ENCODE measurements at regions not wholly inside any gene's neighbourhood (a gene's known extent, or its start where the extent isn't known, plus 50 kb on each side); places are given as distances from the start of the nearest gene placed in this dataset.

DNA sequence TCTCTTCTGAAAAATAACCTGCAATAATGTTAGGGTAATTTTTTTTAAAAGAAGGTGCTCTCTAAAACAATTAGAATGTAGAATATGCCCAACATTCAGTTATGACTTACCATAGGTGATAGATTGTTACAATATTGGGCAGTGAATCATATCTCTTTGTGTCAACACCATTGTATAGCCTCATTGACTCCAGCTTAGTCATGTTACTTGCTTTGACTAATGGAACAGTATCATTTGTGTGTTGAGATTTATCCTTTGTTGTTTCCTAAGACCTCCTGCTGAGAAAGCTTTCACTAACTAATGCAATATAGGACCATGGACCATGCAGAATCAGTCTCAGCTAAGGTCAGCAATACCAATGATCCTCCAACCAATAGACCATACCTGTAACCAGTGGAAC is 1106.4 kb downstream of the SI start:
- TF ChIP-seq, protein P1, sequence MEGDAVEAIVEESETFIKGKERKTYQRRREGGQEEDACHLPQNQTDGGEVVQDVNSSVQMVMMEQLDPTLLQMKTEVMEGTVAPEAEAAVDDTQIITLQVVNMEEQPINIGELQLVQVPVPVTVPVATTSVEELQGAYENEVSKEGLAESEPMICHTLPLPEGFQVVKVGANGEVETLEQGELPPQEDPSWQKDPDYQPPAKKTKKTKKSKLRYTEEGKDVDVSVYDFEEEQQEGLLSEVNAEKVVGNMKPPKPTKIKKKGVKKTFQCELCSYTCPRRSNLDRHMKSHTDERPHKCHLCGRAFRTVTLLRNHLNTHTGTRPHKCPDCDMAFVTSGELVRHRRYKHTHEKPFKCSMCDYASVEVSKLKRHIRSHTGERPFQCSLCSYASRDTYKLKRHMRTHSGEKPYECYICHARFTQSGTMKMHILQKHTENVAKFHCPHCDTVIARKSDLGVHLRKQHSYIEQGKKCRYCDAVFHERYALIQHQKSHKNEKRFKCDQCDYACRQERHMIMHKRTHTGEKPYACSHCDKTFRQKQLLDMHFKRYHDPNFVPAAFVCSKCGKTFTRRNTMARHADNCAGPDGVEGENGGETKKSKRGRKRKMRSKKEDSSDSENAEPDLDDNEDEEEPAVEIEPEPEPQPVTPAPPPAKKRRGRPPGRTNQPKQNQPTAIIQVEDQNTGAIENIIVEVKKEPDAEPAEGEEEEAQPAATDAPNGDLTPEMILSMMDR (IDR thresholded peaks at IDR 0.05), result no peak
- TF ChIP-seq ZFX (IDR thresholded peaks at IDR 0.05; ENCODE audit: borderline replicate concordance), result no peak
